K562 (cell line): ENCODE measurements at regions not wholly inside any gene's neighbourhood (a gene's known extent, or its start where the extent isn't known, plus 50 kb on each side); places are given as distances from the start of the nearest gene placed in this dataset.

Experiments used
- ATAC-seq: fragments of 200-7000 bp; cut with Tn5 transposase; 3 replicates; pipeline ENCODE4 v1.9.1; 2020; ENCODE audit warnings: moderate library complexity
- BruUV-seq: library from RNA; stranded (reverse); fragments of 400-500 nt; replicated peaks from 2 replicates; lab custom pipeline; 2021; lab: Mats Ljungman, UMichigan
- CTCF ChIA-PET: fragments of 300-600 bp; formaldehyde crosslinking; extraction: SDS; loops from one replicate; lab custom pipeline; 2021; ENCODE audit warnings: low intra/inter-chr PET ratio; lab: Yijun Ruan, JAX
- POLR2A ChIA-PET: fragments of 300-600, 350-650 bp; sonication (Branson Sonifier 250); formaldehyde crosslinking; extraction: SDS; loops from one replicate; lab custom pipeline; 2021; ENCODE audit warnings: antibody characterized with exemption, inconsistent platforms; lab: Yijun Ruan, JAX
- DNase-seq, 4 experiments: peaks; one replicate each; pipeline versions ENCODE4 v3.0.0 to v3.0.0-alpha.2; 2011 to 2018; ENCODE audit warnings: low spot score in 3 of 4, mixed read lengths in 3 of 4; ENCODE audit errors: extremely low read depth in 1 of 4
- FAIRE-seq: peaks from 2 replicates; lab custom pipeline; 2011; peaks lifted over from hg19 to GRCh38; lab: Jason Lieb, UNC
- H2AFZ ChIP-seq: 2 replicates; pipeline ENCODE4 v1.6.0; 2011; ENCODE audit warnings: low read depth, low read length, control low read depth, inconsistent platforms
- H3K27ac ChIP-seq: fragments of 200-600 bp; 3 replicates; pipeline ENCODE4 v1.8.0; 2011; ENCODE audit warnings: low read depth, mild to moderate bottlenecking, control low read depth, inconsistent platforms, low read length, moderate library complexity, mixed read lengths; ENCODE audit errors: extremely low read depth
- H3K27me3 ChIP-seq, 2 experiments: fragments of 300-600 bp in 1 of 2; 2 replicates in 1 of 2; 3 replicates in 1 of 2; pipeline versions ENCODE4 v1.6.0 to v1.8.0; 2011; ENCODE audit warnings: inconsistent platforms in 2 of 2, low read length in 2 of 2, mild to moderate bottlenecking in 1 of 2, mixed read lengths in 1 of 2, moderate library complexity in 1 of 2; ENCODE audit not compliant: control insufficient read depth in 2 of 2, insufficient read depth in 2 of 2
- H3K36me3 ChIP-seq: fragments of 300-600 bp; 3 replicates; pipeline ENCODE4 v1.8.0; 2011; ENCODE audit warnings: mild to moderate bottlenecking, low read length, inconsistent platforms; ENCODE audit not compliant: control insufficient read depth, insufficient read depth
- H3K4me1 ChIP-seq, 2 experiments: fragments of 200-600 bp in 1 of 2; replicated peaks in 1 of 2; 2 replicates in 1 of 2; 3 replicates in 1 of 2; pipeline versions ENCODE4 v1.5.1 to v1.8.0; 2011; ENCODE audit warnings: inconsistent platforms in 2 of 2, low read length in 2 of 2, mild to moderate bottlenecking in 1 of 2, mixed read lengths in 1 of 2, moderate library complexity in 1 of 2; ENCODE audit not compliant: control insufficient read depth in 2 of 2, insufficient read depth in 2 of 2
- H3K4me2 ChIP-seq: 2 replicates; pipeline ENCODE4 v1.6.1; 2011; ENCODE audit warnings: low read length, control low read depth, inconsistent platforms, mixed read lengths; ENCODE audit not compliant: insufficient read depth
- H3K4me3 ChIP-seq: fragments of 200-600 bp; sonication (generic), shearing (Covaris generic); 2 replicates; pipeline ENCODE4 v1.5.1; 2016; ENCODE audit warnings: control low read depth, inconsistent platforms
- H3K79me2 ChIP-seq: fragments of 200-600 bp; 3 replicates; pipeline ENCODE4 v1.8.0; 2011; ENCODE audit warnings: low read length, inconsistent platforms; ENCODE audit not compliant: control insufficient read depth, insufficient read depth
- H3K9ac ChIP-seq, 2 experiments: 2 replicates each; pipeline versions ENCODE4 v1.6.0 to v1.6.1; 2011; ENCODE audit warnings: low read depth in 2 of 2, low read length in 2 of 2, control low read depth in 1 of 2, inconsistent platforms in 1 of 2, mild to moderate bottlenecking in 1 of 2, mixed read lengths in 1 of 2; ENCODE audit not compliant: insufficient read depth in 1 of 2
- H3K9me1 ChIP-seq: one replicate; pipeline ENCODE4 v1.6.0; 2011; ENCODE audit warnings: inconsistent platforms, mild to moderate bottlenecking, low read length, moderate library complexity; ENCODE audit not compliant: control insufficient read depth, insufficient read depth
- H3K9me3 ChIP-seq: replicated peaks from 2 replicates; pipeline ENCODE4 v1.5.1; 2011; ENCODE audit warnings: low read depth, low read length, inconsistent platforms; ENCODE audit not compliant: control insufficient read depth, insufficient read depth
- H4K20me1 ChIP-seq: replicated peaks from 2 replicates; pipeline ENCODE4 v1.6.1; 2011; ENCODE audit warnings: low read length, inconsistent platforms, mixed read lengths; ENCODE audit not compliant: control insufficient read depth, insufficient read depth
- CBFA2T3 ChIP-seq: fragments of 450-650 bp; IDR thresholded peaks from 2 replicates; pipeline ENCODE4 v1.6.1; 2017
- CXXC5 ChIP-seq: fragments of 250-450 bp; sonication (Bioruptor Pico); IDR thresholded peaks from 2 replicates; pipeline ENCODE4 v1.8.0; 2022; ENCODE audit warnings: inconsistent platforms, mild to moderate bottlenecking, moderate library complexity
- DACH1 ChIP-seq: fragments of 450-650 bp; IDR thresholded peaks from 2 replicates; pipeline ENCODE4 v1.6.1; 2018; ENCODE audit not compliant: partially characterized antibody
- DPF2 ChIP-seq: fragments of 450-650 bp; IDR thresholded peaks from 2 replicates; pipeline ENCODE4 v1.6.1; 2016
- E2F1 ChIP-seq: sonication (generic); formaldehyde crosslinking; IDR thresholded peaks from 2 replicates; pipeline ENCODE4 v1.8.1; 2023; ENCODE audit warnings: mild to moderate bottlenecking, missing genetic modification reagents, moderate library complexity
- GTF2F1 ChIP-seq: IDR thresholded peaks from 2 replicates; pipeline ENCODE4 v1.6.1; 2011; ENCODE audit warnings: low read depth, low read length, improper control_type of control experiment
- MBD2 ChIP-seq: sonication (generic); IDR thresholded peaks from 2 replicates; pipeline ENCODE4 v1.6.1; 2016; ENCODE audit warnings: low read depth, borderline replicate concordance
- PBX2 ChIP-seq, 2 experiments: IDR thresholded peaks in 1 of 2; conservative IDR thresholded peaks in 1 of 2; 2 replicates each; pipeline ENCODE4 v1.6.1; 2016; ENCODE audit warnings: low read depth in 2 of 2, mild to moderate bottlenecking in 1 of 2, missing compliant biosample characterization in 1 of 2, missing genetic modification characterization in 1 of 2, moderate library complexity in 1 of 2
- PHF8 ChIP-seq: fragments of 200-600 bp; sonication (generic); IDR thresholded peaks from 2 replicates; pipeline ENCODE4 v1.6.1; 2012; ENCODE audit warnings: mixed run types, mild to moderate bottlenecking, inconsistent platforms, low read length, moderate library complexity, borderline replicate concordance
- RBM15 ChIP-seq: fragments of 200-400 bp; formaldehyde crosslinking; IDR thresholded peaks from 2 replicates; pipeline ENCODE4 v1.6.1; 2018; ENCODE audit warnings: mild to moderate bottlenecking, low read length, moderate library complexity; ENCODE audit not compliant: insufficient read depth
- TCF7L2 ChIP-seq: fragments of 150-350 bp; IDR thresholded peaks from 2 replicates; pipeline ENCODE4 v1.6.1; 2016; ENCODE audit warnings: low read depth, mild to moderate bottlenecking, low read length, moderate library complexity
- ZNF121 ChIP-seq: sonication (generic); formaldehyde crosslinking; conservative IDR thresholded peaks from 2 replicates; pipeline ENCODE4 v1.8.0; 2022; ENCODE audit warnings: missing genetic modification reagents
- WGBS: fragments of 100-300 bp; shearing (Covaris generic); methylation state at CpG from one replicate; pipeline ENCODE4 v1.1.6; 2016; ENCODE audit warnings: low coverage, mixed read lengths; ENCODE audit not compliant: insufficient coverage; ENCODE audit errors: missing lambda C conversion rate; 5-methylcytosine and 5-hydroxymethylcytosine counted together
- in situ Hi-C: fragments of 300-500 bp; cut with MboI; formaldehyde crosslinking; loops from 4 replicates; pipeline ENCODE4 v1.15.0; 2018; ENCODE audit warnings: inconsistent platforms, mixed read lengths
- intact Hi-C: fragments of 100-400 bp; cut with micrococcal nuclease; formaldehyde crosslinking; loops from 2 replicates; pipeline ENCODE4 v1.14.2; 2022
- TF ChIP-seq, protein P1 (sequence below): fragments of 150-350 bp; IDR thresholded peaks from 2 replicates; pipeline ENCODE4 v1.6.1; 2014; ENCODE audit warnings: low read depth, mild to moderate bottlenecking, low read length, borderline replicate concordance
- TF ChIP-seq, protein P2 (sequence below): IDR thresholded peaks from 2 replicates; pipeline ENCODE4 v1.6.1; 2011; ENCODE audit warnings: borderline replicate concordance, low read depth, mild to moderate bottlenecking, moderate library complexity, low read length; ENCODE audit not compliant: insufficient read depth, poor library complexity, severe bottlenecking

DNA sequence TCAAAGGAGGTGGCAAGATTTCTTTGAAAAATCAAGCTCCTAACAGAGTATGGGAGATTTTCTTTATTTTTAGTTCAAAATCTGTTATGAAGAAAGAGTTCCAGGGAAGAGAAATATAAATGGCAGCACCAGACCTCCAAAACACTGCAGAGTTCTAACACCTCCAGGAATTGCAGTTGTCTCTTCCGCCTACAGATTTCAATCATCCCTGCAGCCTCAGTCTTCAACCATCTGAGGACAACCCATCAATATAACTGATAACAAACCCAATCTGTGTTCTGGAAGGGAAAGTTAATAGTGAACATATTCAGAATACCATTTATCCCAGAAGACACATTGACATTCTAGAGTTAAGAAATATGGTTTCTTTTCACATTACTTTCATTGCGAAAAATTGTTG, 296.1 kb downstream of the ARAP2 start:
- H3K27me3 ChIP-seq: no peaks in the 10 kb centered on the region
- no peaks in the 10 kb centered on the region for H3K36me3 ChIP-seq
- no peak overlapping the region for H3K9ac ChIP-seq
- intact Hi-C loops (no loop called here), in situ Hi-C loops (no loop called here)
- ATAC-seq (no peak), DNase-seq (no peak), FAIRE-seq (no peak)
- 0% methylated on average over 2 of the region's 2 CpGs for WGBS
- H3K4me3 ChIP-seq: no peak overlapping the region
- no peaks in the 10 kb centered on the region for H4K20me1 ChIP-seq
- H3K9me3 ChIP-seq: no peaks in the 10 kb centered on the region
- H3K27ac ChIP-seq: no peak overlapping the region
- no peaks in the 10 kb centered on the region for H3K79me2 ChIP-seq
- H2AFZ ChIP-seq: no peak overlapping the region
- no peaks in the 10 kb centered on the region for H3K9me1 ChIP-seq
- no peak overlapping the region for H3K4me2 ChIP-seq
- POLR2A ChIA-PET: no interaction called here
- no peaks in the 10 kb centered on the region for H3K4me1 ChIP-seq
- BruUV-seq: no TSS peak
- CTCF ChIA-PET: no interaction called here
- no peak for TF ChIP-seq CBFA2T3
- TF ChIP-seq CXXC5: no peak
- TF ChIP-seq, protein P1, sequence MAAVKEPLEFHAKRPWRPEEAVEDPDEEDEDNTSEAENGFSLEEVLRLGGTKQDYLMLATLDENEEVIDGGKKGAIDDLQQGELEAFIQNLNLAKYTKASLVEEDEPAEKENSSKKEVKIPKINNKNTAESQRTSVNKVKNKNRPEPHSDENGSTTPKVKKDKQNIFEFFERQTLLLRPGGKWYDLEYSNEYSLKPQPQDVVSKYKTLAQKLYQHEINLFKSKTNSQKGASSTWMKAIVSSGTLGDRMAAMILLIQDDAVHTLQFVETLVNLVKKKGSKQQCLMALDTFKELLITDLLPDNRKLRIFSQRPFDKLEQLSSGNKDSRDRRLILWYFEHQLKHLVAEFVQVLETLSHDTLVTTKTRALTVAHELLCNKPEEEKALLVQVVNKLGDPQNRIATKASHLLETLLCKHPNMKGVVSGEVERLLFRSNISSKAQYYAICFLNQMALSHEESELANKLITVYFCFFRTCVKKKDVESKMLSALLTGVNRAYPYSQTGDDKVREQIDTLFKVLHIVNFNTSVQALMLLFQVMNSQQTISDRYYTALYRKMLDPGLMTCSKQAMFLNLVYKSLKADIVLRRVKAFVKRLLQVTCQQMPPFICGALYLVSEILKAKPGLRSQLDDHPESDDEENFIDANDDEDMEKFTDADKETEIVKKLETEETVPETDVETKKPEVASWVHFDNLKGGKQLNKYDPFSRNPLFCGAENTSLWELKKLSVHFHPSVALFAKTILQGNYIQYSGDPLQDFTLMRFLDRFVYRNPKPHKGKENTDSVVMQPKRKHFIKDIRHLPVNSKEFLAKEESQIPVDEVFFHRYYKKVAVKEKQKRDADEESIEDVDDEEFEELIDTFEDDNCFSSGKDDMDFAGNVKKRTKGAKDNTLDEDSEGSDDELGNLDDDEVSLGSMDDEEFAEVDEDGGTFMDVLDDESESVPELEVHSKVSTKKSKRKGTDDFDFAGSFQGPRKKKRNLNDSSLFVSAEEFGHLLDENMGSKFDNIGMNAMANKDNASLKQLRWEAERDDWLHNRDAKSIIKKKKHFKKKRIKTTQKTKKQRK: no peak
- TF ChIP-seq GTF2F1: no peak
- TF ChIP-seq, protein P2, sequence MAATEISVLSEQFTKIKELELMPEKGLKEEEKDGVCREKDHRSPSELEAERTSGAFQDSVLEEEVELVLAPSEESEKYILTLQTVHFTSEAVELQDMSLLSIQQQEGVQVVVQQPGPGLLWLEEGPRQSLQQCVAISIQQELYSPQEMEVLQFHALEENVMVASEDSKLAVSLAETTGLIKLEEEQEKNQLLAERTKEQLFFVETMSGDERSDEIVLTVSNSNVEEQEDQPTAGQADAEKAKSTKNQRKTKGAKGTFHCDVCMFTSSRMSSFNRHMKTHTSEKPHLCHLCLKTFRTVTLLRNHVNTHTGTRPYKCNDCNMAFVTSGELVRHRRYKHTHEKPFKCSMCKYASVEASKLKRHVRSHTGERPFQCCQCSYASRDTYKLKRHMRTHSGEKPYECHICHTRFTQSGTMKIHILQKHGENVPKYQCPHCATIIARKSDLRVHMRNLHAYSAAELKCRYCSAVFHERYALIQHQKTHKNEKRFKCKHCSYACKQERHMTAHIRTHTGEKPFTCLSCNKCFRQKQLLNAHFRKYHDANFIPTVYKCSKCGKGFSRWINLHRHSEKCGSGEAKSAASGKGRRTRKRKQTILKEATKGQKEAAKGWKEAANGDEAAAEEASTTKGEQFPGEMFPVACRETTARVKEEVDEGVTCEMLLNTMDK: no peak
- TF ChIP-seq DPF2: no peak
- TF ChIP-seq ZNF121 (CRISPR knock-in tag): no peak
- TF ChIP-seq PHF8: no peak
- no peak for TF ChIP-seq PBX2 (CRISPR knock-in tag; IDR thresholded peaks at IDR 0.05; ENCODE audit: low read depth)
- TF ChIP-seq PBX2 (tag; conservative IDR thresholded peaks at IDR 0.05; ENCODE audit: low read depth): no peak
- no peak for TF ChIP-seq RBM15
- no peak for TF ChIP-seq DACH1
- TF ChIP-seq TCF7L2: no peak
- no peak for TF ChIP-seq E2F1
- TF ChIP-seq MBD2: no peak
